ENCODE measurements at regions not wholly inside any gene's neighbourhood (a gene's known extent, or its start where the extent isn't known, plus 50 kb on each side); places are given as distances from the start of the nearest gene placed in this dataset.

GRCh38 chr4:115674485-115674884, 561.1 kb upstream of the NDST4 start:
- no peak for DNase-seq (ENCODE audit: low read depth in 1 of 2, low spot score in 1 of 2)
- H3K27ac ChIP-seq (replicated peaks), result no peak overlapping the region

GRCh38 chr4:115671581-115671980, 558.2 kb upstream of the NDST4 start:
- no peak for DNase-seq (ENCODE audit: low read depth in 1 of 2, low spot score in 1 of 2)
- TF ChIP-seq GABPA (IDR thresholded peaks at IDR 0.05; ENCODE audit: low read depth) (no peak), SPI1 (IDR thresholded peaks at IDR 0.05; ENCODE audit: borderline replicate concordance, low read depth) (no peak), POLR2AphosphoS5 (IDR thresholded peaks at IDR 0.05; ENCODE audit: low read depth) (no peak), CTCF (IDR thresholded peaks at IDR 0.05; ENCODE audit: insufficient read depth, low read length) (no peak), REST (IDR thresholded peaks at IDR 0.05; ENCODE audit: insufficient replicate concordance, low read depth) (no peak)
- H3K4me3 ChIP-seq (replicated peaks; ENCODE audit: insufficient read depth, low read length), result no peak overlapping the region
- no peaks in the 10 kb centered on the region for H3K27me3 ChIP-seq (ENCODE audit: insufficient read depth, poor library complexity, severe bottlenecking)
- H3K27ac ChIP-seq (replicated peaks), result no peak overlapping the region

More at GRCh38 chr4:115674485-115674884, 561.1 kb upstream of the NDST4 start:
- Histone ChIP-seq H3K4me3 (replicated peaks; ENCODE audit: insufficient read depth, low read length) (no peak overlapping the region), H3K27me3 (ENCODE audit: insufficient read depth, poor library complexity, severe bottlenecking) (no peaks in the 10 kb centered on the region)
- TF ChIP-seq REST (IDR thresholded peaks at IDR 0.05; ENCODE audit: insufficient replicate concordance, low read depth) (no peak), GABPA (IDR thresholded peaks at IDR 0.05; ENCODE audit: low read depth) (no peak), SPI1 (IDR thresholded peaks at IDR 0.05; ENCODE audit: borderline replicate concordance, low read depth) (no peak), CTCF (IDR thresholded peaks at IDR 0.05; ENCODE audit: insufficient read depth, low read length) (no peak), POLR2AphosphoS5 (IDR thresholded peaks at IDR 0.05; ENCODE audit: low read depth) (no peak)

- H3K27me3 ChIP-seq (ENCODE audit: insufficient read depth, poor library complexity, severe bottlenecking), result no peaks in the 10 kb centered on the region
- no peak overlapping the region for H3K4me3 ChIP-seq (replicated peaks; ENCODE audit: insufficient read depth, low read length)
- H3K27ac ChIP-seq (replicated peaks), result no peak overlapping the region
- no peak for DNase-seq (ENCODE audit: low read depth in 1 of 2, low spot score in 1 of 2)
- TF ChIP-seq REST (IDR thresholded peaks at IDR 0.05; ENCODE audit: insufficient replicate concordance, low read depth) (no peak), POLR2AphosphoS5 (IDR thresholded peaks at IDR 0.05; ENCODE audit: low read depth) (no peak), CTCF (IDR thresholded peaks at IDR 0.05; ENCODE audit: insufficient read depth, low read length) (no peak), SPI1 (IDR thresholded peaks at IDR 0.05; ENCODE audit: borderline replicate concordance, low read depth) (no peak), GABPA (IDR thresholded peaks at IDR 0.05; ENCODE audit: low read depth) (no peak)
These were observed 557.5 kb upstream of the NDST4 start for GRCh38 chr4:115670930-115671329.

All from HL-60 (cell line).